Epidermal melanocyte (primary cell): ENCODE measurements at regions not wholly inside any gene's neighbourhood (a gene's known extent, or its start where the extent isn't known, plus 50 kb on each side); places are given as distances from the start of the nearest gene placed in this dataset.

Source experiments
- DNase-seq: peaks from one replicate; pipeline ENCODE4 v3.0.0; 2011; ENCODE audit warnings: low spot score; ENCODE audit not compliant: insufficient read length

GRCh38 chr4:3670521-3671519, 95.4 kb upstream of the ADRA2C start:
- no peak for DNase-seq

GRCh38 chr4:3669553-3669949, 96.6 kb upstream of the ADRA2C start:
- no peak for DNase-seq

DNA sequence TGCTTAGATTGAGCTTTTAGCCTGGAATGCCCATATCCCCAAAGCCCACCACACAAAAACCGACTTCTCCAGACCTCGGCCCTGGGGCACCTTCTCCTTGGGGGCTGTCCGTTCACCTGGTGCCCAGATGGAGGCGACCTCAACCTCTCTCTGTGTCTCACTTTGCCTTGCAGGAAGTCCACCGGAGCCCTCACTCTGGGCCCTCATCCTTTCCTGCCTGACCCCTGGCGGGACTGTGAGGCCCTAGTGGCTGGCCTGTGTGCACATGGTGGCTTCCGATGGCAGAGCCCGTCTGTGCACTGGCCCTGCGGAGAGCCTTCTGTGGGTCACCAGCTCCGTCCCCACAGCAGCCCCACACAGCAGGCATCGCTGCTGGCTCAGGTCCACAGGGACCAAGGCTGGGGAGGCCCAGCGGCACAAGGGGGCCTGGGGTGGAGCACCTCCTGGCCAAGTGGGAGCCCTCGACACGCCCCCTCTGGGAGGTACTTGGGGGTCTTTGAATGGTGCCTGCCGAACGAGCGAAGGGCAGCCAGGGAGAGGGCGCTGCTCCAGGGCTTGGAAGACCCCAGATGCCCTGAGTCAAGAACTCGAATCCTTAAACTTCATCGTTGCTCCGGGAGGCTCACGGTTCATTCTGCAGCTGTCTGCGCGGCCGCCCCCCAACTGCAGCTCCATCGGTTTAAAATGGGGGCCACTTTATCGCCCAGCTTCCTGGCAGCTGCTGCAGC, 97.2 kb upstream of the ADRA2C start:
- no peak for DNase-seq

DNA sequence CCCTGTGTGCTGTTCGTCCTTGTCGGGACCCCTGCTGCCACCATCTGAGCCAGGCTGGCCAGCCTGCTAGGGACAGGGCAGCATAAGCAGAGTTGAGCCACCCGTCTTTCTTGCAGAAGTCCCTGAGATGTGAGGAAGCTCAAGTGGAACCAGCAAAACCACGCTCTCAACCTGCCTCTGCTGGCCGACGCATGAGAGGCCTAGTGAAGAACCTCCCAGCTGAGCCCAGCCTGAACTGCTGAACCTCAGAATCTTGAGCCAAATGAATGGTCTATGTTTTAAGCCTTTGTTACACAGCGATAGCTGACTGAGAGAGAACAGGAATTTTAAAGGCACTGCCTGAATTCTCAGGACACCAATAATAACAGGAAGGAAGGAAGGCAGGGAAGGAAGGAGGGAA, 98.9 kb upstream of the ADRA2C start:
- DNase-seq = no peak

GRCh38 chr4:3666263-3666662, 99.9 kb upstream of the ADRA2C start:
- no peak for DNase-seq

DNA sequence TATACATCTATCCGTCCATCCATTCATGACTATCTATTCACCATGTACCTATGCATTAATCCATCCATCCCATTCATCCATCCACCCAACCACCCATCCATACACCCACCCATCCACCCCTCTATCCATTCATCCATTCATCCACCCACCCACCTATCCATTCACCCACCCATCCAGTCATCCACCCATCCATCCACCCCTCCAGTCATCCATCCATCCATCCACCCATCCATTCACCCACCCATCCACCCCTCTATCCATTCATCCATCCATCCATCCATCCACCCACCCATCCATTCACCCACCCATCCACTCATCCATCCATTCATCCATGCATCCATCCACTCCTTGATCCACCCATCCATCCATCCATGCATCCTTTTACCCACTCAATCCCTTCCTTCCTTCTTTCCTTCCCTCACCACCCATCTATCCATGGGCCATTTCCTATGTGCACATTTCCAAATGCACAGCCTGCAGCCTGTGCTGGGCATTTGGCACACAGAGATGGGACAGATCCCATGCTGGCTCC, 100.8 kb upstream of the ADRA2C start:
- no peak for DNase-seq

DNA sequence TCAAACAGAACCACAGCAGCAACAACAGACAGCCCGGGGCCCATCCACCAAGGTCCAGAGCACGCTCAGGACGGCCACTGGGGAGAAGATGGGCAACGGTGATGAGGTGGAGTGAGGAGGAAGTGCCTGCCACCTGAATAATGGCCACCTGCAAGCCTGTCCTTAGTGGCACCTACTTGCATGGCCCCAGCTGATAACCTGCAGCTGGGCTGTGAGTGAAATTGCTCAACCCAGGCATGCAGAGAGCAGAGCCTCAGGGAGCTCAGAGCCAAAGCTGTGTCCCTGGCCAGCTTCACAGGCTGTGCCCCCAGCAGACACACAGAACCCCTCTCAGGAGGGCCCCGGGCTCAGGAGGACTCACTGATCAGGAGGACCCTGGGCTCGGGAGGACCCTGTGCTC, 102.4 kb upstream of the ADRA2C start:
- no peak for DNase-seq

DNA sequence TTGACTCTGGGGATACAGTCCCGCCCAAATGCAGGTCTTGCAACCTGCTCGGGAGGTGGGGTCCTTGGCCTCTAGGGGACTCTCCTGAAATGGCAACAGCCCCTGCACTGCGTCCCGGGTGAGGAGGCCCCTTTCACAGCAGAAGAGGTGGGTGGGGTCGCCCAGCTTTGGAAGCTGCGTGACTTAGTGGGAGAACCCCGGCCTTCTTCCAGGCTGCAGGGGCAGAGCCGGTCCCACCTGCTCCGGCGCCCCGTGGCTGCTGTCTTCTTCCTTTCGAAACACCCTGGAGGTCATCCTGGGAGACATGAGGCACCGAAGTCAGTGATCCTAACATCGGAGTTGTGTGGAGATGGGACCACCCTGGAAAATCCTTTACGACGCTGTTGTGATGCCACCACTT, 103.7 kb upstream of the ADRA2C start:
- no peak for DNase-seq

GRCh38 chr4:3661989-3662388, 104.2 kb upstream of the ADRA2C start:
- no peak for DNase-seq

GRCh38 chr4:3660928-3661515, 105.2 kb upstream of the ADRA2C start:
- no peak for DNase-seq

- DNase-seq = no peak
These were observed 105.9 kb upstream of the ADRA2C start for GRCh38 chr4:3660086-3660927.

DNA sequence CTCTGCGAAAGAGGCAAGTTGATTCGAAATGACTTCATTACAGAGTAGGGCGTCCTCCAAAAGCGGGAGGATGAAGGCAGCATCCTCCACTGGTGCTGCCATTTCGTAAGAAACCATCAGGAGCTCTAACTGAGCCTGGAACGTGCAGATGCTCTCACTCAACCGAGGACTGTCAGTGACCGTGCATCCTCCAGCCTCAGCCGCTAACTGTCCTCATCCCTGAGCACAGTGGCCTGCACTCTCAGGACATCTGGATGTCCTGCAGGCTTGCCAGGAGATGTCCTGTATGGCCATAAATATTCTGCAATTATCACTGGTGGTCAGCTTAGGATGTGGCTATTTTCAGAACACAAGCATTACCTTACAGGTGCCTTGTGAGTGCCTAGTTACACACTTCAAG, 107.1 kb upstream of the ADRA2C start:
- no peak for DNase-seq

GRCh38 chr4:3658530-3658913, 107.7 kb upstream of the ADRA2C start:
- no peak for DNase-seq

- DNase-seq = no peak
These were observed 108.2 kb upstream of the ADRA2C start for GRCh38 chr4:3657902-3658529.

- no peak for DNase-seq
These were observed 109.5 kb upstream of the ADRA2C start for GRCh38 chr4:3656416-3657356.

DNA sequence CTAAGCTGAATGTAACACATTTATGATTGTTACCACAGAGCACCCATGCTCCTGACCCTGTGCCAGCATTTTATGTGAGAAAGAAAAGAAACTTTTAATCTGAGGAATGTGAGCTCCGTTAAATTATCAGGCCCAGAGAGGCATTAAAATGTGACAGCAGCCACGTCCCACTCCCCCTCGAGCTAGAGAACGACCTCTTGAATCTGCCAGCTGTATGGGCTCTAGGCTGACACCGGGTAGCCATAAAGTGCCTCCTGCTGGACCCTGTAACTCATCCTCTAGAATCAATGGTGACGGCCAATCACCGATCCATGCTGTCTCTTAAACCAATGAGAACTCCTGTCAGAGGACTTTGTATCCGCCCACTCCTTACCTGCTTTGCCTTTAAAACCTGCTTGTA, 110.2 kb upstream of the ADRA2C start:
- DNase-seq = no peak

- no peak for DNase-seq
These were observed 110.7 kb upstream of the ADRA2C start for GRCh38 chr4:3655485-3655884.

DNA sequence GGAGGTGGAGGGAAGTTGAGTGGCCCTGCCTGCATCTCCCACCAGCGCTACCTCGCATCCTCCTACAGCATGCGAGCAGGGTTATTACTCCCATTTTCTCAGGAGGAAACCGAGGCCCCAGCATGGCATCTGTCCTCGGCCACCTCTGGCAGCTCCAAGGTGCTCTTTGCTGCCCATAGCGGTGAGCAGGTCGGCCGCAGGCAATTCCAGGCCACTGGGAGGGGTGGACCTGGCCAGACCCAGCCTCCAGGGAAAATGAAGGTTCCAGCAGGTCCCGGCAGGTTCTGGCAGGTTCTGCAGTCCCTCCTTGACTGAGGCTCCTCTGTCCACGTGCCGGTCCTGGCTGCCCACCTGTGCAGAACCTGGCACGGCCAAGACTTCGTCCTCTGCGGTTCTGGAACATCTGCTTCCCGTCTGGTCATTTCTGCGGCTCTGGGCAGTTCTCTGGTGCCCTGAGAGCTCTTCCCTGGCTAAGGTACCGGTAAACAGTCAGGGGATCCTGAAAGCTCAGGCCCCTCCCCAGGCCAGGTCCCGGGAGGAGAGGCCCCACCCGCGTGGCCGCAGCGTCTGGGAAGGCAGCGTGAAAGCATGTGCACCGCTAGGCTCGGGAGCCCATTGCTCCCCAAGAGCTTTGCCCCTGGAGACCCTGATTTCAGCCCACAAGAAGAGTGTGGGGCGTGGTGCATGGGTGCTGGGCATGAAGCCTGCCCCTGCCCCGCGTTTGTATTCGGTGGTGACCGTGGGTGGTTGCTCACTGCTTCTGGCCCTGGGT, 112.0 kb upstream of the ADRA2C start:
- DNase-seq = no peak

GRCh38 chr4:3652586-3652985, 113.6 kb upstream of the ADRA2C start:
- no peak for DNase-seq
